HepG2 (cell line): ENCODE measurements at regions not wholly inside any gene's neighbourhood (a gene's known extent, or its start where the extent isn't known, plus 50 kb on each side); places are given as distances from the start of the nearest gene placed in this dataset.

Source experiments
- ARNT ChIP-seq: fragments of 450-650 bp; IDR thresholded peaks from 2 replicates; pipeline ENCODE4 v1.6.1; 2017
- GTF3A ChIP-seq: sonication (generic); formaldehyde crosslinking; conservative IDR thresholded peaks from 2 replicates; pipeline ENCODE4 v1.4.0; 2020; ENCODE audit warnings: mild to moderate bottlenecking, missing genetic modification reagents
- HNRNPK ChIP-seq: fragments of 200-400 bp; formaldehyde crosslinking; IDR thresholded peaks from 2 replicates; pipeline ENCODE4 v1.6.1; 2018; ENCODE audit warnings: low read length, low read depth, moderate library complexity, mild to moderate bottlenecking; ENCODE audit not compliant: poor library complexity, severe bottlenecking
- IKZF5 ChIP-seq: IDR thresholded peaks from 2 replicates; pipeline ENCODE4 v1.6.1; 2018; ENCODE audit warnings: missing genetic modification reagents, mild to moderate bottlenecking, missing compliant biosample characterization
- KAT8 ChIP-seq: IDR thresholded peaks from 2 replicates; pipeline ENCODE4 v1.6.1; 2016; ENCODE audit warnings: missing genetic modification reagents, missing compliant biosample characterization
- KLF12 ChIP-seq: sonication (generic); formaldehyde crosslinking; IDR thresholded peaks from 2 replicates; pipeline ENCODE4 v1.4.0; 2020; ENCODE audit warnings: missing genetic modification reagents, borderline replicate concordance
- NCOA1 ChIP-seq: sonication (generic); formaldehyde crosslinking; IDR thresholded peaks from 2 replicates; pipeline ENCODE4 v1.9.0; 2021; ENCODE audit warnings: missing genetic modification reagents
- NCOA2 ChIP-seq: sonication (generic); formaldehyde crosslinking; IDR thresholded peaks from 2 replicates; pipeline ENCODE4 v1.8.0; 2022; ENCODE audit warnings: inconsistent platforms
- NFIC ChIP-seq: IDR thresholded peaks from 2 replicates; pipeline ENCODE4 v1.6.1; 2012; ENCODE audit warnings: mild to moderate bottlenecking, low read length, inconsistent platforms
- NR1H2 ChIP-seq: sonication (generic); formaldehyde crosslinking; IDR thresholded peaks from 2 replicates; pipeline ENCODE4 v1.8.1; 2022; ENCODE audit warnings: low read depth, missing genetic modification reagents, borderline replicate concordance
- POGZ ChIP-seq: sonication (generic); formaldehyde crosslinking; IDR thresholded peaks from 2 replicates; pipeline ENCODE4 v1.4.0; 2020; ENCODE audit warnings: mild to moderate bottlenecking, missing genetic modification reagents
- RXRB ChIP-seq: IDR thresholded peaks from 2 replicates; pipeline ENCODE4 v1.6.1; 2016; ENCODE audit warnings: borderline replicate concordance, missing genetic modification reagents, missing compliant biosample characterization
- SALL2 ChIP-seq: sonication (generic); formaldehyde crosslinking; IDR thresholded peaks from 2 replicates; pipeline ENCODE4 v1.8.1; 2023; ENCODE audit warnings: mild to moderate bottlenecking, missing genetic modification reagents, inconsistent platforms
- SOX5 ChIP-seq: IDR thresholded peaks from 2 replicates; pipeline ENCODE4 v1.6.1; 2016; ENCODE audit warnings: borderline replicate concordance
- SRSF4 ChIP-seq: fragments of 200-400 bp; formaldehyde crosslinking; IDR thresholded peaks from one replicate; pipeline ENCODE4 v1.6.1; 2018; ENCODE audit warnings: mild to moderate bottlenecking, low read depth, low read length, moderate library complexity; ENCODE audit not compliant: poor library complexity, severe bottlenecking
- TRIM24 ChIP-seq: sonication (generic); formaldehyde crosslinking; IDR thresholded peaks from 2 replicates; pipeline ENCODE4 v1.8.0; 2022; ENCODE audit warnings: mild to moderate bottlenecking, missing genetic modification reagents
- ZBTB3 ChIP-seq: sonication (generic); formaldehyde crosslinking; IDR thresholded peaks from 2 replicates; pipeline ENCODE4 v1.4.0; 2020; ENCODE audit warnings: low read depth, mild to moderate bottlenecking, moderate library complexity, missing genetic modification reagents, borderline replicate concordance
- ZBTB33 ChIP-seq: sonication (generic); formaldehyde crosslinking; IDR thresholded peaks from 2 replicates; pipeline ENCODE4 v1.4.0; 2020; ENCODE audit warnings: missing genetic modification reagents
- ZBTB42 ChIP-seq: sonication (generic); formaldehyde crosslinking; IDR thresholded peaks from 2 replicates; pipeline ENCODE4 v1.5.0; 2020; ENCODE audit warnings: mild to moderate bottlenecking, missing genetic modification reagents
- ZNF317 ChIP-seq: sonication (generic); formaldehyde crosslinking; IDR thresholded peaks from 2 replicates; pipeline ENCODE4 v1.5.0; 2020; ENCODE audit warnings: mild to moderate bottlenecking, missing genetic modification reagents
- ZNF556 ChIP-seq: sonication (generic); formaldehyde crosslinking; IDR thresholded peaks from 2 replicates; pipeline ENCODE4 v1.4.0; 2020; ENCODE audit warnings: mild to moderate bottlenecking, missing genetic modification reagents, borderline replicate concordance
- ZNF577 ChIP-seq: sonication (generic); formaldehyde crosslinking; IDR thresholded peaks from 2 replicates; pipeline ENCODE4 v1.4.0; 2020; ENCODE audit warnings: mild to moderate bottlenecking, low read depth, missing genetic modification reagents, borderline replicate concordance
- ZNF710 ChIP-seq: sonication (generic); formaldehyde crosslinking; IDR thresholded peaks from 2 replicates; pipeline ENCODE4 v1.5.0; 2020; ENCODE audit warnings: mild to moderate bottlenecking, missing genetic modification reagents, borderline replicate concordance
- ZNF792 ChIP-seq: IDR thresholded peaks from 2 replicates; pipeline ENCODE4 v1.6.1; 2016
- ZSCAN30 ChIP-seq: sonication (generic); formaldehyde crosslinking; IDR thresholded peaks from 2 replicates; pipeline ENCODE4 v1.5.0; 2020; ENCODE audit warnings: mild to moderate bottlenecking, missing genetic modification reagents

- TF ChIP-seq ZBTB33 (0 out of 2 replicates have a peak, but pooled peaks have one; percentile 31), ARNT (no peak), SRSF4 (no peak), NCOA2 (CRISPR knock-in tag) (peak; percentile 84), ZNF792 (peak; percentile 64; the same call in 1 of the 2 replicates), SOX5 (CRISPR knock-in tag) (peak; percentile 73; the same call in 1 of the 2 replicates), NFIC (peak; percentile 37; the same call in 1 of the 2 replicates), NR1H2 (no peak), ZBTB42 (CRISPR knock-in tag) (no peak), ZBTB3 (no peak), KAT8 (CRISPR knock-in tag) (peak; percentile 60; the same call in 1 of the 2 replicates), ZNF556 (CRISPR knock-in tag) (no peak), GTF3A (CRISPR knock-in tag) (no peak), RXRB (peak; percentile 84), ZNF317 (CRISPR knock-in tag) (no peak), KLF12 (CRISPR knock-in tag) (0 out of 2 replicates have a peak, but pooled peaks have one; percentile 36), HNRNPK (no peak), ZSCAN30 (CRISPR knock-in tag) (no peak), NCOA1 (peak; percentile 55; the same call in 1 of the 2 replicates), POGZ (CRISPR knock-in tag) (peak; percentile 75), ZNF577 (no peak), TRIM24 (CRISPR knock-in tag) (no peak), SALL2 (no peak), IKZF5 (CRISPR knock-in tag) (peak; percentile 51; the same call in 1 of the 2 replicates), ZNF710 (CRISPR knock-in tag) (peak; percentile 68; the same call in 1 of the 2 replicates)
Measured at GRCh38 chr1:207241164-207241934, 80.1 kb upstream of the CD55 start (continued).
